Stimulated activated CD8-positive, alpha-beta memory T cell treated with anti-CD3 and anti-CD28 coated beads, Interleukin-7, amount 100 ng/mL, for 24 hours (primary cell): ENCODE measurements at regions not wholly inside any gene's neighbourhood (a gene's known extent, or its start where the extent isn't known, plus 50 kb on each side); places are given as distances from the start of the nearest gene placed in this dataset.

Experiments
- DNase-seq: peaks from one replicate; pipeline ENCODE4 v3.0.0-alpha.2; 2020; ENCODE audit warnings: low read depth

DNA sequence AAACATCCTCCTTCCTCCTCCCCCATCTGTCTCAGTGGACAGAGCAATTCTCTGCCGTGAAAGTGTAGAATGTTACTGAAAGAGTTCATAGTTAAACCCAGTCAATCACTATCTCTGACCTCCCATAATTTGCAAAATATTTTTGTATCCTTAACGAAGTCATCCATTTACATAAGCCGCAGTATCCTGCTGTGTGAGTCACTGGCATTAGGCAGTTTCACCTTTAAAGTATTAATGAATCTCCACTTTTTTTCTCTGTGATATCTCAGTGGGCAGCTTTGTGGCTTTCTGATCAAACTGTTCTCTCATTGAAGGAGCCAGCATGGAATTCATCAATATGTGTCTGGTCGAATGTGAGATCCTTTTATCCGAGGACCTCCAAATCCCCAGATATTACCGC is 678.6 kb upstream of the TENM3 start:
- no peak for DNase-seq

DNA sequence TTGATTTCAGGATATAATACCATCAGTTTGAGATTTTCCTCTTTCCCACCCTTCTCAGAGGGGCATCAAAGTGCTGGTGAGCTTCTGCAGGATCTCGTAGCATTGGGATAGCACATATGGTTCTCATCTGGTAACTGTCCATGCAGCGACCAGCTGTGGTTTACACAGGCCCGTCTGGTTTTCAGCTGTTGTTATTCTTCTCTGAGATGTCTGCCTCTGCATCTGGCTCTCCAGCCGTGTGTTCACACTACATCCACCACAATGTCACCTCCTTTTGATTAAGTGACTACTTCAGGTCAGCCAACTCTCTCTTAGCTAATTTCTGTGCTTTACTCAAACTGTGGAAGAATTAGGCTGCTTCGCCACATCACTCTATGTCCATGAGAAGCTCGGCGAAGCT is 676.7 kb upstream of the TENM3 start:
- no peak for DNase-seq

DNA sequence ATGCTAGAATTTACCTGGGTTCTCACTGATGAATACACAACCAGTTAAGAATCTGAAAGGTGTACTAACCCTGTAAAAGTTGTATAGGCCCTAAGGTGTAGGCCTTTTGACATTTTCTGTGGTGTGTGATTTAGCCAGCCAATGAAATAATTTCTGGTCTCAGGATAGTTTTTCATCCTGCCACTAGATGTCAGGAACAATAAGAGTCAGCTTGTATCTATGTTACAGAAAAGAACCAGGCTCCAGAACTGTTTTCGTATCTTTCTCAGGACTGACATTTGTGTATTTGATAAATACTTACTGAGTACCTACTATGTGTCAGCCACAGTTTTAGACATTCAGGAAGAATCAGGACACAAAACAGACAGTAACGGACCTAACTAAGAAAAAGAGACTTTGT is 673.6 kb upstream of the TENM3 start:
- DNase-seq: no peak

DNA sequence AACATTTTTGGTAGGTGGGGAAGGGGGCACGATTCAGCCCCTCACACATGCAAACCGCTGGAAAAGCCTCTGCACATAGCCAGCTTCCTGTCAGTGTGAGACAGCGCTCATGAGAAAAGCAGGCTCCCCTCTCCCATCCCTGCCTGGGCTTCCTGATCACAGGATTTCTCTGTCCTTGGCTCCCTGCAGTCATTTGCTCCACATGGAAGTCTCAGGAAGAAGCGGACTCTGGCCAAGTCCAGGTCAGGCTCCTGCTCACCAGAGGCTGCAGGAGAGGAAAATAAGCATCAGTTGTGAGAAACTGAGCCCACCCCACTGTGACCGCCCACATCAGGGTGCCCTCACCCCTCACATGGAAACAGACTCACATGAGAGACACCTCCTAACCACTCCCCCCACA is 664.3 kb upstream of the TENM3 start:
- DNase-seq: no peak

DNA sequence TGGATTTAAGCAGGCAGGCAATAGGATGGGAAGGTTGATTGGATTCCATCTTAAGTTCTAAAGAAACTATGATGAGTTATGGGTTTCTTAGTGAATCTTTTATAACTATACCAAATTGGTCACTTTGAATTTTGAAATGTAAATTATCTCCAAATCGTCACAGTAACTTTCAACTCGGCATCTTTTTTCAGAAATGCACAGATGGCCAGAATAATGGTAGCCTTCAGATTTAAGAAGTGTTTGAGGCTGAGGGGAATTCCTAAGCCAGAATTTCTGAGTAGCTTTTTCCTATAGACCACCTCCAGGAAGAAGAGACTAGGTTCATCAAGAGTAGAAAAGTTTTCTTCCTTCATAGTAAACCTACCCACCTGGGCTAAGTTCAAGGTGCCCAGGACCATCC is 663.7 kb upstream of the TENM3 start:
- DNase-seq: no peak

DNA sequence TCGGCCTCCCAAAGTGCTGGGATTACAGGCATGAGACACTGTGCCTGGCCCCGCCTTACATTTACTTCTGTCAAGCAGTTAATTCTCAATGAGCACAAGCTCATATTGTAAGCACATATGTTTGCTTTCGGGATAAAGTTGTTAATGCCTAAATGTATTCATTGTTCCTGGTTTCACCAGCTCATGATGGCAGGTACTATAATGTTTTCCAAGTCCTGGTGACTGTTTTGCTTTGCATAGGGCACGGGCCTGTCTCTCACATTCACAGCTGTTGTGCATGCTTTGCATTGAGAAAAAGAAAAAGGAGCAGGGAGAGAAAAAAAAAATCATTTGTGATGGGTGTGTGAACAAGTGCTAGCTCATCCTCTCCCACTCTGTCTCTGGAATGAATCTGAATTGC is 661.2 kb upstream of the TENM3 start:
- no peak for DNase-seq

DNA sequence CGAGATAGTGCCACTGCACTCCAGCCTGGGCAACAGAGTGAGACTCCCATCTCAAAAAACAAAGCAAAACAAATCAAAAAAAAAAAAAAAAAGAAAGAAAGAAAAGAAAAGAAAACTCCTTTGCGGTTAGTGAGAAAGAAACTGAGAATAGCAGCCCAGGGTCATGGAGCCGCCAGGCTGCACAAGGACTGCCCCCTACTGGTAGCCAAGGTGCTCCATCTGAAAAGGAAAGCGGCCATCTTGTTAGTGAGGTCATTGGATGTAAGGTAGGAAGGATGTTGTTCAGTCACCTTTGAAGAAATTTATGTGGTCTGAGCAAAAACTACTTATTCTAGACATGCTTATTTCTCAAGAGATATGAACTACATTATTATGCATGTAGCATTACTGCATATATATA is 660.6 kb upstream of the TENM3 start:
- DNase-seq: no peak

DNA sequence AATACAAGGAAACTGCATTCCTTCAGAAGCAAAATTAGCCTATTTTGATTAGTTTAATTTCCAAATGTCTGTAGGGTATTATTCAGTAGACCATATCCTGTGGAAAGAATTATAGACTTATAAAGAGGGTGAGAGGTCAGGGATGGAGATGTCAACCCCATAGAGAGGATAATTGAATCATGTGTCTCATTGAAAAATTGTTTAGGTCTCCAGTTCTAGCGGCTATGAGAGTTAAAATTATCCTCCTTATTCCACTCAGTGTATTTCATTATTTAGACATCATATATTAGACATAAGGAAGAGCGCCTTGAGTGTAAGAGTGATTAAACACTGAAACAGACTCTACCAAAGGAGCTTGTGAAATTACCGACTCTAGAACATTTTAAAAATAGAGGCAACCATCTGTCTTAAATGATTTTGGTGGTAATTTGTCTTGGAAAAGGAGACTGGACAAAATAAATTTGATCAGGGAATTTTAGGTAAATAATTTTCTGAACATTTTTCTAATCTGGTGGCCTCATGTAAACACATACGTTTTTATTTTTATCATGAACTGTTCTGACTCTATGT is 654.4 kb upstream of the TENM3 start:
- no peak for DNase-seq

DNA sequence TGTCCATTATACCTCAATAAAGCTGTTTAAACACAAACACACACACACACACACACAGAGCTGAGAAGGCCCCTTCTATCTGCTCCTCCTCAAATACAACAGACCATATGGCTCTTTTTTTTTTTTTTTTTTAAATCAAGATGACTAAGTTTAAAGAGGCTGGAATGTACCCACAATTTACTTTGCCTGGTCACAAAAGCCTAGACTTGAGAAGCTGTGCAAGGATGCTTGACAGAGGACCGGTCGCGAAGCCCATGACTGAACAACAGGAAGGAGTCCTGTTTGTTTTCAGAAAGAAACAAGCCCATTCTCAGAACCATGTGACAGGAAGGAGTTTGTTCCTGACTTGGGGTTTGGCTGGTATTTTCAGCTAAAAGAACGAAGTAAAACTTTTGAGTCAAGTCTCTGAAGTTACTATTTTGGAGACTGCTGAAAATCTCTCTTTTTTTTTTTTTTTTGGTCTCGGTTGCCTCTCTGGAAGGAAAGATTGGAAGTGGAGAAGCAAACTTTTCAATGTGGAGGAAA is 650.9 kb upstream of the TENM3 start:
- DNase-seq: no peak

DNA sequence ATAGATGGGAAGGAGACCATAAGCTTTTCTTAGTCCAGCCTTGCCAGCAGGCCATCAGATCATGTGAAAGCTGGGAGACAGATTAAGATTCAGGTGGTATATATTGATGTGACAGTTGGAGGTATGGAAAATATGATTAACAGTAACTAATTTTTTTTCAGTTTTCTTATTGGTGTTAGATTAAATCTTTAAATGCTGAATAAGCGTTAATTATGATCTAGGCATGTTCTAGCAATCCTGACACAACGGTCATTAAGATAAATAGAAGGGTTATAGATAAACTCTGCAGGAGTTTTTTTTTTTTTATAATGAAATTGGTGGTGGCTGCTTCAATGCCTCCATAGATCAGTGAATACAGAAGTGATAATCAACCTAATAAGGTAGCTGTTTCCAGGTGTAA is 649.5 kb upstream of the TENM3 start:
- no peak for DNase-seq

DNA sequence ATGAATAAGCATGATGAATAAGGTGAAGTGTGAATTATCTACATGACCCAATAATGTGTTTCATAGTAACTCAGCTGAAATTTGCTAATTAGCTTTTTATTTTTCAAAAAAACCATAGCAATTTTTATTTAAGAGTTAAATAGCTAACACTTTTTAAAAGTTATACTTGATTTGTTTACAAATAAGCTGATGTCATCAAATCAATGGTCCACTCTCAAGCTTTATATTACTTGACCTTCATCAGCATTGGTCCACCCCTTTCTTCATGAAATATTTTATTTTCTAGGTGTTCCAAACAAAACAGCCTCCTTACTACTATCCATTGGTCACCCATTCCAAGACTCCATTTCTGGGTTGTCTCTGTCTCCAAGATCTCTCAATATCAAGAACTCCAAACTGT is 649.0 kb upstream of the TENM3 start:
- no peak for DNase-seq

DNA sequence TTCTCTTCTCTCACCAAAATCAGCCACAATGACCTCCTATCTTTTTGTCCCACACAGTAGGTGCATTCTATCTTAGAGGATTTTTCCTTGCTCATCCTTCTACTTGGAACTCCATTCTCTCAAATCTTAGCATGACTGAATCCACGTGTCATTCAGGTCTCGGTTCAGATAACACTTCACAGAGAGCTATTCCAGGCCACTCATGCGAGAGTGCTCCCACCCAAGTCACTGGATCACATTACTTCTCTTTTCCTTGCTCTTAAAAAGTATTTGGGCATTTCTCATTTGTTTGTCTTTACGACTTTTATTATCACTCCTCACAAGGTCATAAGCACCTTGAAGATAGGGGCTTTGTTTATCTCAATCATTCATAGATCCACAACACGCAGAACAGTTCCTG is 647.5 kb upstream of the TENM3 start:
- DNase-seq: no peak

DNA sequence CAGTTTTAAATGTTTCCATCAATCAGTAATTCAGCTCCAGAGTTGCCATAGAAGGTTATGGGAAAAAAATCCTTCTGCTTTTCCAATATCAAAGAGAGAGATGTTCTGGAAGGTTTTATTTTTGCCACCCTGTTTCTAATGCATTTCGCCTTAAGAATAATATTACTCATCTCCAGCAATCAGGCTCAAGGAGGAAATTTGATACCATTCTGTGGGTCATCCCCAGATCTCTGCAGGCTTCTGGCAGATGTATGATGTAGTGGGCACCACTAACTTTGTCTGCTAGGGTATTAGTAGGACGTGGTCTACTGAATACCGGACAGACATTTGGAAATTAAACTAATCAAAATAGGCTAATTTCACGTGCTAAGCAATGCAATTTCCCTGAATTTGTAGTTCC is 645.4 kb upstream of the TENM3 start:
- no peak for DNase-seq

DNA sequence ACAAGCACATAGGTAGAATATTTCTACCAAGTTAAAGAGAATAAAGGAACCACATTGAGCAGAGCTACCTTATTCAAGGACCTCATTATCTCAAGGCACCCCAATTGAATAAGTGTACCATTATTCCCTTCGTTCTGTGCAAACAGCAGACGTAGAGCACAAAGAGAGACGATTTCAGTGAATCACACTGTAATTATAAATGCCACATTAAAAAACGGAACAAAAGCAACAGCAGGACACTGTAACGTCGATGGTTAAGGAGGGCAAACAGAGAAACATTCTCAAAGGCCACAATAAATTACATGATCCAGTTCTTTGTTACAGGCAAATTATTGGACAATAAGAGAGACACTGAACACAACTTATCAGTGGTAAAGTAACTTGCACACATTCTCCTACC is 644.1 kb upstream of the TENM3 start:
- DNase-seq: no peak

DNA sequence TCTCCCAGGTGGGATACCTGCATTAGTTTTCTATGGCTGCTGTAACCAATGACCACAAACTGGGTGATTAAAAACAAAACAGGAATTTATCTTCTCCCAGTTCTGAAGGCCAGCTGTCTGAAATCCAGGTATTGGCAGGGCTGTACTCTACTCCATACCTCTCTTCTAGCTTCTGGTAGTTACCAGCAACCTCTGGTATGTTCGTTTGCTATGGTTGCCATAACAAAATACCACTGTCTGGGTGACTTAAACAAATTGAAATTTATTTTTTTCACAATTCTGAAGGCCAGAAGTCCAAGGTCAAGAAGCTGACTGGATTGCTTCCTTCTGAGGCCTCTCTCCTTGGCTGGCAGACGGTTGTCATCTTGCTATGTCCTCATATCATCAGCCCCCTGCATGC is 642.1 kb upstream of the TENM3 start:
- DNase-seq: no peak

DNA sequence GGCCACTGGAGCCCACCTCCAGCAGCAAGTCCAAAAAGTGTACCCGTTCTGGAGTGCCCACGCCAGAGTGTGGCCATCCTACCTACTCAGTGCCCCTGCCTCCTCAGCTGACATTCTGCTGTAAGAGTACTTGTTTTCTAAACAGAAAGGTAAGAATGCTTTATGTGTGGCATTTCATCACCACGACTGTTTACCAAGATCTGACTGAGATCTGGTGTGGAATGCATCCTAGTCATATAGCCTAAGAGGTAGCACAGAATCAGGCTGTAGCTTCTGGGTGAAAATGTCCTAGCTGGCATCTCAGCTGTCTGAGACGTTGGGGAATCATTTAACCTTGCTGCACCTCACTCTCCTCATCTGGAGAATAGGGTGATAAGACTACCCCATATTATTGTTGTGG is 638.7 kb upstream of the TENM3 start:
- no peak for DNase-seq

DNA sequence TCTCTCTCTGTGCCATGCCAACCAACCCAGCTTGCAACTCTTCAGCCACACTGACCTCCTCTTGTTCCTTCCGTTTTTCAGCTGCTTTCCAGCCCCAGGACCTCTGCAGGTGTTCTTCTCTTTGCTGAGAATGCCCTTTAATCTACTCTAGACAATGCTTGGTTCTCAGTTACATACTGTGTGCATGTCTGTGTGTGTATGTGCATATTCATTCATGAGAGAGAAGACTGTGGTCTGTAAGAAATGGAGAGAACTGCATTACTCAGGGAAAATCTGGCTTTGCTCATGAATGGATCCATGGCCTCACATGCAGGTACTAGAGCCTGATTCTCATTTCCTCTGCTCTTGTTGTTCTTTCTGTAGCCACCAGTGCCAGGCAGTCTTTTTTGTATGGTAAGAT is 636.9 kb upstream of the TENM3 start:
- no peak for DNase-seq

DNA sequence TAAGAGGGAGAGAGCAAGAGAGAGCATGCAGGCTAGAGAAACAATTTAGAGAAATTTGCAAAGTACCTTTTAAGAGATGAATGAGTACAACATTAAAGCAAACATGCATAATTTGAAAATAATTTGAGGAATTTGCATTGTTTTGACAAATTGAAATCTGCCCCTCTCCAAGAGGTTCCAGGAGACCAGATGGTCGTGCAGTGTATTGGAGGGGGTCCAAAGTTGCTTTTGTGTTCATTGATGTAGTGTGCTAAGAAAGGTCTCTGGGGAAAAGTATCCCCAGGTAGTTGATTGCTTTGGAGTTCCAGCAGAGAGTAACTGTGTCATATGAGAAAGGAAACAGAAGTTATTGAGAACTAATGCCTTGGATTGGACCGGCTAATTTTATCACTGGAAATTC is 635.0 kb upstream of the TENM3 start:
- DNase-seq: no peak

DNA sequence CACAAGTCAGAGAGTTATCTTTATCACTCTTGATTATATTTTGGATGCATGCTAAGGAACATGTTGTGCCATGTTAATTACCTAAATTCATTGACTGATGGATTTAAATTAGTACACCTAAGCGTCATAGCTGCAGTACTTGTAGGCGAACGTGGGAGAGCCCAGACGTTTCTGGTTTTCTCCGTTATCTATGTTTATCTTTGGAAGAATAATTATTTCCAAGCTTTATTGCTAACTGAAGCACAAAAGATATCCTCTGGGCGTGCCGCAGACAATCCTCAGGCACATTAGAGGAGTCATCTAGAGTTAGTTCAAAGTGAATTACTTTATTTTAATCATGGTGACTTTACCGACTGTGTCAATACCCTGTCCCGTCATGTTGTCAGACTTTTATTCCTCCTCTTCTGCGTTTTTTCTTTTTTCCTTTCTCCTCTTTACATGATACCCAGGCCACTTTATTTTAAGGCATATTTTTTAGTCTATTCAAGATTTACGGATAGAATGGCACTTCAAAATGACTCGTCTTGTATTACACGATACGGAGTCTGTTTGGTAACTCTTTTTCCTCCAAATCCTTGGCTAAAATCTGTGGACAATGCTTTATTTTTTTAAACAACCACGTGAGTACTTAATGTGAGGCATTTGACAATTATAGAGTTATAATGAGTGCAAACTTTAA is 632.0 kb upstream of the TENM3 start:
- no peak for DNase-seq

DNA sequence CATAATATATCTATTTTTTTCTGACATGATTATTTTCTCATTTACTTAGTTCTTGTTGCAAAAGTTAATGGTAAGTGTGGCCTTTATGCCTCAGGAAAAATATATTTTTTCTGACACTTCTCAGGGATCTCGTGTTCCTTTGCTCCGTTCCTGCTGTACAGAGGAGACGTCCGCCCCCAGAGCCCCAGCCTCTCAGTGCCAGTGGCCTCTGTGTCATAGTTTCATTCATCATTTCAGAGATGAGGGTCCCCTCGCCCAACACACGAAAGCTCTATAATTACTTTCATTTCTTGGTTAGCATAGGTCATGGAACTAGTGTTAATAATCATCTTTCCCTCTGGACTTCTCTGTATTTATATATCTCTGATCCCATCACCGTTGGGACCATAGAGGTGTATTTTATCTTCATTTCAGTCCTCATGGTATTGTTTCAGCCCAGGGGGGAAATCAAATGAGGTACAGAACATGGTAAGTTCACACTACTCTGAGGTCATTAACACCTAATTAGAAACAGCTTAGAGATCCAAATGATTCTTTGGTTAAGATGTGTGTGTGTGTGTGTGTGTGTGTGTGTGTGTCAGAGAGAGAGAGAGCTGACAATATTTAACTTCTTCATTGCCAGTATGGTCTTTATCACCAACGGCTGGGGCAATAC is 631.1 kb upstream of the TENM3 start:
- no peak for DNase-seq

DNA sequence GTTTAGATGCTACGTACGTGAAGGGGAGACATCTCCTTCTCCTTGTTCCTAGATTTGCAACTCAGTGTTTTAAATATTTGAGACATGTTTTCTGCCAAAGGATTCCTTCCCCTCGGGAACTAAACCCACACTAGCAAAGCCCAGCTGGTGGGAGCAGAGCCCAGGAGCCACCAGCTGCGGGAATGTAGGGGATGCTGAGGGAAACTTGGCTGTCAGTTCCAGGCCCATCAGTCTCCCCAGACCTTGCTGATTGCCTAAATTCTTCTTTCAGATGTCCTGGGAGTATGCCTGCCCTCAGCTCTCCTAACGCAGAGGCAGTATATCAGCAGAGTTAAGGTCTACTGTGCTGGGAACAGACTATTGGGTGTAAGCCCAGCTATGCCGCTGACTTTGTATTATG is 630.0 kb upstream of the TENM3 start:
- no peak for DNase-seq

DNA sequence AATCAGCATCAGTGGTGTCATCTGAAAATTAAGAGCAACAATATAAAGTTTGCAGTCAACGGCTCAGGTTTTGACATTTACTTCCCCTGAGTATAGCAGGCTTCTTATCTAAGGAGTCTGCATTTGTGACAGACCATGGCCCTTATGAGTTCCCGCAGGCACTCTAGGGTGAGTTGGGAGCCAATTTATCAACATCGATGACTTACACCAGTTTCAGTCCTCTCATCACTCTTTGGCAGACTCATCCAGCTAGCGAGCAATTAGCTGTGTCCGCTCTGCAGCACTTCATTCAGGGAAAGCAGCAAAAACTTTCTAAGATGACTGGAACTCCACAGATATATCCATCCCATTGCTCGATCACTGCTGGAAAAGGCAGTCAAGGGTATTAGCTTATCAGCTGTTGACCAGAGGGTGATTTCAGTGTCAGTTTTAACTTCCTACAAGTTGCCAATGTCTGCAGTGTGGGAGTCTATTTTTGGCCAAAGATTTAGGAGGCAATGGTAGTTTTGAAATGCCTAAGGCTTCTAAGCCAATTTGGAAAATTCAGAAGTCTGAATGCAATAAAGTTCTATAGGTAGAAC is 625.1 kb upstream of the TENM3 start:
- DNase-seq: no peak

DNA sequence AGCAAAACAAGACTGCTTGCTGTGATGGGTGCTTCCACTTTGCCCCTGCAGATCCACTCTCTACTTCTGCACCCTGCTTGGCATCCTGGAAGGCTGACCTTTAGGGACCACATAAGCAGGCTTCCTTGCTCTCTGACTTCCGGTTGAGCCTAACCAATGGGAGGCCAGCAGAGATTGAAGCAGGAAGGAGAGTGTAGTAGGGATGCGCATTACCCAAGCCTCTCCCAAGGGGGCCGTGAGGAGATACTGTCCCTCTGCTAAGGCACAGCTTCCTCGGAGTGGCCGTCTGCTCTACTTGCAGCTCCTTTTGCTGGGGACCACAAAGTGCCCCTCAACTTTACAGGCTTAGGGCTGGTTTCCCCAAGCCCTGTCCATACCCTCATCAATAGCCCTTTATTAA is 624.3 kb upstream of the TENM3 start:
- DNase-seq: no peak
